Fibroblast of skin of scalp (primary cell): ENCODE measurements at regions not wholly inside any gene's neighbourhood (a gene's known extent, or its start where the extent isn't known, plus 50 kb on each side); places are given as distances from the start of the nearest gene placed in this dataset.
"Not testable (repeated sequence)": the region's sequence is repeated elsewhere in the genome, so short reads cannot be mapped to it uniquely, and the experiment has no call there.

ENCODE experiments used
- DNase-seq: peaks from one replicate; pipeline ENCODE4 v3.0.0-alpha.2; 2013

DNA sequence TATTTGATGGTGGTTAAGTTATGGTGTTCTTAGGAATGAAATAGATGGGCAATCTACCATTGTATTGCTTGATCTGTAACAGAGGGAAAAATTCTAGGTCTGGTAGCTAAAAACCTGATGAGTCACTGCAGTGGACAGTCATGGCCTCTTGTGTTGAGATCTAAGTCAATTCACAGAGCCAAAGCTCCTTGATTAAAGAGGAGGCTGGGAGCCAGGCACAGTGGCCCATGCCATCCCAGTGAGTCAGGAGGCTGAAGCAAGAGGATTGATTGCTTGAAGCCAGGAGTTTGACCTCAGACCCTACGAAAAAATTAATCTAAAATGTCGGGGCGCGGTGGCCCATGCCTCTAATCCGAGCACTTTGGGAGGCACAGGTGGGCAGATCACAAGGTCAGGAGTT, 67.1 kb upstream of the KPNA3 start:
- DNase-seq = peak; percentile 82

DNA sequence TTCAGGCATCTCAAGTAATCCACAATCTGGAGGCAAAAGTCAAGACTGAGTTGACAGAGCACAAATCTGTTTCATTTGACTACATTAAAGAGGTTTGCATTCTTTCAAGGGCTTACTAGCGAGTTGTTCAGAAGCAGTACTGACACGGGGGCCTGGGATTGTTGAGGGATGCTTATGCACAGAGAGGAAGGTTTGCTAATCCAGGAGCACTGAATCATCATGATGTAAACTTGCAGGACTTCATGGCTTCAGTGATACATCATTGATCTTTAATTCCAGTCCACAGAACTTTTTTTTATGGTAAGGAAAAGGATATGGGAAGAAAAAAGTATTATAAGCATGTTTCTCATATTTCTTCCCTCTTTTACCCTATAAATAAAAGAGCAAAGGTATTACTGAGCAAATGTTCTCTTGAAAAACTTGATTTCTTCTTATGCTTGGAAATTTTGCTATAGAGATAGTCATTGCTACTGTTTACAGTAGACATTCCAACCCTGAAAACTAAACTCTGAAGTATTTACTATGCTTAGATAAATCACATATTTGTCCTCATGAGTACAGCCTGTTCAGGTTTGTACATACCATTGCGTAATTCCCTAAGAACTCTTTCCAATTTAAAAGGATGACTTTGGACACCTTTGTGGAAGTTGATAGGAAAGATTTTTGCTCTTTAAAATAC, 65.8 kb upstream of the KPNA3 start:
- DNase-seq = peak; percentile 91

DNA sequence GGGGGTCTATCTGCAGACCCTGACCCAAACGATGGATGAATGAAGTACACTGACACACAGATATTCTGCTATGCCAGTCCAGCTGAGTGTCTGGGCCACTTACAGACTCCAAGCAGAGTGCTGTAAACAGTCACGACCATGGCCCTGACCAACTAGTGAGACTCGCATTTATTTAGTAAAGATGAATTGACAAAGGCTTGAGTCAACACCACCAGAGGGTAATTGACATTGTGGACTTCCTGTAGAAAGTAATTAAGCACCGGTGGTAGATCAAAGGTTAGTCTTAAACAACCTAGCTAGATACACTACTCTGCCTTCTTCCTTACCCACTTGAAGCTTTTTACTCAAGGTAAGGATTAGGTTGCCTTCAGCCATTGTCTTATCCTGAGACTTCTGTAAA, 63.4 kb upstream of the KPNA3 start:
- no peak for DNase-seq

DNA sequence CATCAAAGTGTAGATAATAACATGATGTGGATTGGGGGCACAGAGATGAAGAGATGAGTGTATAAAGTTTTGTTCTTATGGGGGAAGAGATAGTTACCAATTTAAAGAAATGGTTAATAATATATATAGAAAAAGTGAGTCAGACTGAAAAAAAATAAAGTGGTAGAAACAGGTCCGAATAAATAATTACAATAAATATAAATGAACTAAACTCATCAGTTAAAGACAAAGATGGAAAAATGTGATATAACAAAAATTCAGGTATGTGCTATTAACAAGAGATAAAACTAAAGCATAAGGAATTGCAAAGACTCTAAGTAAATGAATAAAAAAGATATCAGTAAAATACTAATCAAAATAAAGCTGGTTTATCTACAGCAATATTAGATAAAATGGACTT, 61.1 kb upstream of the KPNA3 start:
- DNase-seq = no peak

DNA sequence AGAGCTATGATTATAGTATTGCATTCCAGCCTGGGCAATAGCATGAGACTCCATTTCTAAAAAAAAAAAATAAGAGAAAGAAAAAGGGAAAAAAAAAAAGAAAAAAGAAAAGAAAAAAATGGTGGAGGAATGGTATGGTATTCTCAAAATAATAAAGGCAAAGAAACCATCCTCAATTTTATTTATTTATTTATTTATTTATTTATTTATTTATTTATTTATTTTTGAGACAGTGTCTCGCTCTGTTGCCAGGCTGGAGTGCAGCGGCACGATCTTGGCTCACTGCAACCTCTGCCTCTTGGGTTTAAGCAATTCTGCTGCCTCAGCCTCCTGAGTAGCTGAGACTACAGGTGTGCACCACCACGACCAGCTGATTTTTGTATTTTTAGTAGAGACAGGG, 60.0 kb upstream of the KPNA3 start:
- not testable (repeated sequence) for DNase-seq

DNA sequence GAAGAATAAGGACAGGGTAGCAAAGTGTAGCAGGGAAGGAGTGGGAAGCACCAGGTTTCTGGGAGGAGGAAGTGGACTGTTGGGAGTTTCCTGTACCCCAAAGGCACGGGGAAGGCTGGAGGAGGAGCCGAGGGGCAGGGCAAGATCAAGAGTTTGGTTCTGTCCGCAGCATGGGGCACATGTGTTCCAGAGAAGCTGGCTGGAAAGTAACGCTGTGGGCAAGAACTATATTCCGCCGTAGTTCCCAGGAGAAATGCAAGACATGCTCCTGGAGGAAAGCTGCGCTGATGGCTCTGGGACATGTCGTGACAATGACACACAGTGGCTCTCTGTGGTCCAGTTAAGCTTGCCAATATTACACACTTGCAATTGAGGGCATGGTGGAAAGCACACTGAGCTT, 51.7 kb upstream of the KPNA3 start:
- no peak for DNase-seq
